HCT116 (cell line): ENCODE measurements at regions not wholly inside any gene's neighbourhood (a gene's known extent, or its start where the extent isn't known, plus 50 kb on each side); places are given as distances from the start of the nearest gene placed in this dataset.

ENCODE experiments used
- ATAC-seq: fragments of 200-7000 bp; cut with Tn5 transposase; 2 replicates; pipeline ENCODE4 v1.9.1; 2020; ENCODE audit warnings: mild to moderate bottlenecking, moderate library complexity
- BruUV-seq: library from RNA; stranded (reverse); fragments of 400-500 nt; replicated peaks from 2 replicates; lab custom pipeline; 2021; lab: Mats Ljungman, UMichigan
- CTCF ChIA-PET: fragments of 300-600 bp; sonication (Branson Sonifier 250); formaldehyde crosslinking; loops from one replicate; lab custom pipeline; 2021; ENCODE audit warnings: antibody characterized with exemption; lab: Charles Lee
- POLR2A ChIA-PET: fragments of 300-600, 350-600 bp; sonication (Branson Sonifier 250); formaldehyde crosslinking; loops from one replicate; lab custom pipeline; 2021; ENCODE audit warnings: antibody characterized with exemption; lab: Charles Lee
- RAD21 ChIA-PET, 2 experiments: fragments of 300-600 bp; sonication (Branson Sonifier 250); formaldehyde crosslinking; loops; one replicate each; lab custom pipeline; 2023; ENCODE audit warnings: low total read pairs in 2 of 2; ENCODE audit not compliant: uncharacterized antibody in 2 of 2, unreplicated experiment in 2 of 2, low non-redundant PET in 1 of 2; lab: Charles Lee
- DNase-seq: peaks from one replicate; pipeline ENCODE4 v3.0.0-alpha.2; 2010; ENCODE audit warnings: low read depth, low spot score
- H2AFZ ChIP-seq: fragments of 200-600 bp; shearing (Covaris generic), sonication (generic); 2 replicates; pipeline ENCODE4 v1.6.1; 2017; ENCODE audit warnings: low read depth, mixed run types, mixed read lengths, antibody characterized with exemption, low read length; ENCODE audit not compliant: poor library complexity, severe bottlenecking
- H3K27ac ChIP-seq: 2 replicates; pipeline ENCODE4 v1.5.1; 2012; ENCODE audit warnings: low read depth, low read length
- H3K27me3 ChIP-seq: fragments of 200-600 bp; sonication (generic); 2 replicates; pipeline ENCODE4 v1.6.1; 2016; ENCODE audit warnings: mixed run types, low read length, mixed read lengths; ENCODE audit not compliant: insufficient read depth
- H3K36me3 ChIP-seq, 2 experiments: fragments of 200-500 bp in 1 of 2; fragments of 200-600 bp in 1 of 2; sonication (Bioruptor generic) in 1 of 2; sonication (generic) in 1 of 2; 2 replicates each; pipeline versions ENCODE4 v1.5.1 to v1.6.1; 2014 to 2016; ENCODE audit warnings: low read length in 2 of 2, inconsistent platforms in 1 of 2, mixed read lengths in 1 of 2, mixed run types in 1 of 2; ENCODE audit not compliant: insufficient read depth in 2 of 2, control insufficient read depth in 1 of 2
- H3K4me1 ChIP-seq, 2 experiments: fragments of 200-600 bp in 1 of 2; sonication (generic) in 1 of 2; 2 replicates each; pipeline versions ENCODE4 v1.5.1 to v1.6.1; 2012 to 2017; ENCODE audit warnings: low read length in 2 of 2, inconsistent platforms in 1 of 2, mild to moderate bottlenecking in 1 of 2, mixed read lengths in 1 of 2, mixed run types in 1 of 2, moderate library complexity in 1 of 2; ENCODE audit not compliant: insufficient read depth in 2 of 2, control insufficient read depth in 1 of 2
- H3K4me2 ChIP-seq: fragments of 200-600 bp; sonication (generic); 2 replicates; pipeline ENCODE4 v1.6.1; 2017; ENCODE audit warnings: mixed run types, low read length, mixed read lengths
- H3K4me3 ChIP-seq, 2 experiments: fragments of 200-600 bp in 1 of 2; sonication (generic) in 1 of 2; replicated peaks in 1 of 2; 2 replicates each; pipeline ENCODE4 v1.5.1; 2011 to 2016; ENCODE audit warnings: low read length in 2 of 2, control low read depth in 1 of 2, low read depth in 1 of 2, mild to moderate bottlenecking in 1 of 2, mixed read lengths in 1 of 2, mixed run types in 1 of 2
- H3K79me2 ChIP-seq: fragments of 200-600 bp; sonication (generic); 2 replicates; pipeline ENCODE4 v1.6.1; 2017; ENCODE audit warnings: mild to moderate bottlenecking, mixed run types, low read length, moderate library complexity, mixed read lengths; ENCODE audit not compliant: insufficient read depth
- H3K9ac ChIP-seq: fragments of 200-600 bp; sonication (generic); 2 replicates; pipeline ENCODE4 v1.6.1; 2016; ENCODE audit warnings: low read length, mixed read lengths
- H3K9me2 ChIP-seq: fragments of 200-600 bp; sonication (generic), shearing (Covaris generic); 2 replicates; pipeline ENCODE4 v1.6.1; 2017; ENCODE audit warnings: mixed run types, mild to moderate bottlenecking, moderate library complexity; ENCODE audit not compliant: insufficient read depth
- H3K9me3 ChIP-seq, 2 experiments: fragments of 200-500 bp in 1 of 2; fragments of 200-600 bp in 1 of 2; sonication (Bioruptor generic) in 1 of 2; sonication (generic) in 1 of 2; 2 replicates each; pipeline ENCODE4 v1.6.1; 2014 to 2017; ENCODE audit warnings: low read length in 2 of 2, mixed read lengths in 2 of 2, inconsistent platforms in 1 of 2, low read depth in 1 of 2, mild to moderate bottlenecking in 1 of 2, mixed run types in 1 of 2, moderate library complexity in 1 of 2; ENCODE audit not compliant: control insufficient read depth in 1 of 2, insufficient read depth in 1 of 2
- H4K20me1 ChIP-seq: fragments of 200-600 bp; sonication (generic), shearing (Covaris generic); 2 replicates; pipeline ENCODE4 v1.6.1; 2017; ENCODE audit warnings: mixed run types, mild to moderate bottlenecking, moderate library complexity; ENCODE audit not compliant: insufficient read depth
- CTCF ChIP-seq, 3 experiments: fragments of 200-600 bp in 1 of 3; sonication (generic) in 1 of 3; IDR thresholded peaks in 2 of 3; conservative IDR thresholded peaks in 1 of 3; 2 replicates each; pipeline ENCODE4 v1.5.1; 2012 to 2017; ENCODE audit warnings: low read depth in 2 of 3, low read length in 2 of 3, antibody characterized with exemption in 1 of 3, borderline replicate concordance in 1 of 3, control low read depth in 1 of 3, mild to moderate bottlenecking in 1 of 3, mixed read lengths in 1 of 3, mixed run types in 1 of 3, moderate library complexity in 1 of 3; ENCODE audit not compliant: insufficient read depth in 1 of 3
- EGR1 ChIP-seq: IDR thresholded peaks from 2 replicates; pipeline ENCODE4 v1.6.1; 2012; ENCODE audit warnings: low read depth
- ELF1 ChIP-seq: IDR thresholded peaks from 2 replicates; pipeline ENCODE4 v1.6.1; 2012; ENCODE audit warnings: low read depth, borderline replicate concordance
- EZH2phosphoT487 ChIP-seq: fragments of 200-600 bp; IDR thresholded peaks from 2 replicates; pipeline ENCODE4 v1.6.1; 2018; ENCODE audit warnings: antibody characterized with exemption, borderline replicate concordance
- FOSL1 ChIP-seq: IDR thresholded peaks from 2 replicates; pipeline ENCODE4 v1.6.1; 2012; ENCODE audit warnings: low read depth
- JUND ChIP-seq: IDR thresholded peaks from 2 replicates; pipeline ENCODE4 v1.6.1; 2012
- MAX ChIP-seq: IDR thresholded peaks from 2 replicates; pipeline ENCODE4 v1.6.1; 2012
- RAD21 ChIP-seq: IDR thresholded peaks from 2 replicates; pipeline ENCODE4 v1.6.1; 2012; ENCODE audit warnings: low read depth, mild to moderate bottlenecking
- SIN3A ChIP-seq: IDR thresholded peaks from 2 replicates; pipeline ENCODE4 v1.6.1; 2012; ENCODE audit warnings: low read depth
- SP1 ChIP-seq: IDR thresholded peaks from 2 replicates; pipeline ENCODE4 v1.6.1; 2012; ENCODE audit warnings: low read depth
- SRF ChIP-seq: IDR thresholded peaks from 2 replicates; pipeline ENCODE4 v1.6.1; 2012; ENCODE audit warnings: low read depth
- TCF7L2 ChIP-seq: IDR thresholded peaks from 2 replicates; pipeline ENCODE4 v1.7.0; 2011; ENCODE audit warnings: borderline replicate concordance, inconsistent platforms; ENCODE audit not compliant: insufficient read depth, insufficient read length; ENCODE audit errors: extremely low read depth
- ZBTB33 ChIP-seq: IDR thresholded peaks from 2 replicates; pipeline ENCODE4 v1.6.1; 2011; ENCODE audit warnings: mild to moderate bottlenecking, low read length, moderate library complexity; ENCODE audit not compliant: insufficient replicate concordance; ENCODE audit errors: extremely low read depth
- ZNF274 ChIP-seq: fragments of 200-500 bp; sonication (Bioruptor generic); IDR thresholded peaks from 2 replicates; pipeline ENCODE4 v1.6.1; 2014; ENCODE audit warnings: mild to moderate bottlenecking, low read depth, low read length, inconsistent platforms
- intact Hi-C: fragments of 100-400 bp; cut with micrococcal nuclease; formaldehyde crosslinking; loops from 2 replicates; pipeline ENCODE4 v1.10.0; 2022

GRCh38 chr2:199583676-199584075 is 125.9 kb upstream of the SATB2 start:
- ChIA-PET RAD21 (no interaction called here), POLR2A (no interaction called here), CTCF (no interaction called here)
- Histone ChIP-seq H3K4me2 (no peak overlapping the region), H3K9ac (no peak overlapping the region), H3K36me3 (no peaks in the 10 kb centered on the region), H3K79me2 (no peaks in the 10 kb centered on the region), H3K27me3 (peaks cover 34% of the 10 kb centered on the region), H3K4me3 (no peak overlapping the region), H3K9me2 (no peaks in the 10 kb centered on the region), H3K4me1 (no peaks in the 10 kb centered on the region), H3K27ac (no peak overlapping the region), H2AFZ (no peak overlapping the region), H4K20me1 (no peaks in the 10 kb centered on the region), H3K9me3 (no peaks in the 10 kb centered on the region)
- TF ChIP-seq SP1 (no peak), SIN3A (no peak), RAD21 (no peak), ZBTB33 (no peak), ELF1 (no peak)
- intact Hi-C loops: no loop called here
- no peak for DNase-seq
- BruUV-seq: no TSS peak
- ATAC-seq: no peak

- DNase-seq (no peak), ATAC-seq (no peak)
- Histone ChIP-seq H4K20me1 (no peaks in the 10 kb centered on the region), H3K9ac (no peak overlapping the region), H3K36me3 (no peaks in the 10 kb centered on the region), H2AFZ (no peak overlapping the region), H3K4me3 (no peak overlapping the region), H3K9me3 (no peaks in the 10 kb centered on the region), H3K4me2 (no peak overlapping the region), H3K9me2 (no peaks in the 10 kb centered on the region), H3K27ac (no peak overlapping the region), H3K27me3 (peaks cover 28% of the 10 kb centered on the region; the same call in 1 of the 2 replicates), H3K79me2 (no peaks in the 10 kb centered on the region), H3K4me1 (no peaks in the 10 kb centered on the region)
- ChIA-PET POLR2A (no interaction called here), CTCF (interaction anchor here (1.7 kb wide), 1 partner anchor 14 kb away, joined by 7 read pairs; no protein-coding TSS in a partner anchor), RAD21 (no interaction called here)
- intact Hi-C loops: no loop called here
- BruUV-seq: no TSS peak
- TF ChIP-seq EZH2phosphoT487 (no peak), JUND (no peak), CTCF (IDR thresholded peaks at IDR 0.05 in 2 of 3, conservative IDR thresholded peaks at IDR 0.05 in 1 of 3; ENCODE audit: borderline replicate concordance in 1 of 3, insufficient read depth in 1 of 3, low read depth in 2 of 3, low read length in 2 of 3) (no peak), TCF7L2 (no peak), ZNF274 (no peak), RAD21 (no peak), MAX (no peak), EGR1 (no peak), FOSL1 (no peak), SRF (no peak), ELF1 (no peak)
Measured at GRCh38 chr2:199581935-199582360, 124.2 kb upstream of the SATB2 start.
